ENCODE measurements at regions not wholly inside any gene's neighbourhood (a gene's known extent, or its start where the extent isn't known, plus 50 kb on each side); places are given as distances from the start of the nearest gene placed in this dataset.

GRCh38 chr4:154998284-154998683, 210.2 kb upstream of the NPY2R start:
- Histone ChIP-seq H3K9me2 (replicated peaks; ENCODE audit: insufficient read depth) (no peaks in the 10 kb centered on the region), H3K79me2 (no peaks in the 10 kb centered on the region), H3K36me3 (replicated peaks; ENCODE audit: insufficient read depth, low read depth) (no peaks in the 10 kb centered on the region), H3K27me3 (no peaks in the 10 kb centered on the region), H3K4me2 (no peak overlapping the region), H3K4me3 (no peak overlapping the region), H3K27ac (peak overlapping the region; percentile 51), H4K20me1 (ENCODE audit: insufficient read depth, poor library complexity, severe bottlenecking) (no peaks in the 10 kb centered on the region), H2AFZ (no peak overlapping the region), H3K4me1 (ENCODE audit: insufficient read depth) (no peaks in the 10 kb centered on the region), H3K9me3 (ENCODE audit: low read depth) (no peaks in the 10 kb centered on the region)
- 83% methylated on average over 3 of the region's 3 CpGs for WGBS (ENCODE audit: low lambda C conversion rate, missing lambda C conversion rate)
- peak; percentile 16 for DNase-seq (ENCODE audit: low spot score)
- TF ChIP-seq CTCF (IDR thresholded peaks at IDR 0.05; ENCODE audit: poor library complexity), result no peak
- no peak for TF ChIP-seq EZH2phosphoT487 (IDR thresholded peaks at IDR 0.05; ENCODE audit: low read depth, severe bottlenecking, unreplicated experiment)
- TF ChIP-seq EZH2 (IDR thresholded peaks at IDR 0.05; ENCODE audit: borderline replicate concordance), result no peak

- Histone ChIP-seq H3K79me2 (no peaks in the 10 kb centered on the region), H3K9me2 (replicated peaks; ENCODE audit: insufficient read depth) (no peaks in the 10 kb centered on the region), H3K27me3 (no peaks in the 10 kb centered on the region), H4K20me1 (ENCODE audit: insufficient read depth, poor library complexity, severe bottlenecking) (no peaks in the 10 kb centered on the region), H3K36me3 (replicated peaks; ENCODE audit: insufficient read depth, low read depth) (no peaks in the 10 kb centered on the region), H3K27ac (no peak overlapping the region), H3K4me1 (ENCODE audit: insufficient read depth) (no peaks in the 10 kb centered on the region), H3K4me2 (no peak overlapping the region), H3K4me3 (no peak overlapping the region), H3K9me3 (ENCODE audit: low read depth) (no peaks in the 10 kb centered on the region), H2AFZ (no peak overlapping the region)
- WGBS (ENCODE audit: low lambda C conversion rate, missing lambda C conversion rate), result 83% methylated on average over 1 of the region's 1 CpG
- TF ChIP-seq CTCF (IDR thresholded peaks at IDR 0.05; ENCODE audit: poor library complexity) (no peak), EZH2phosphoT487 (IDR thresholded peaks at IDR 0.05; ENCODE audit: low read depth, severe bottlenecking, unreplicated experiment) (no peak), EZH2 (IDR thresholded peaks at IDR 0.05; ENCODE audit: borderline replicate concordance) (no peak)
- no peak for DNase-seq (ENCODE audit: low spot score)
Observed at GRCh38 chr4:154998773-154999172, 209.7 kb upstream of the NPY2R start.

- no peaks in the 10 kb centered on the region for H3K36me3 ChIP-seq (replicated peaks; ENCODE audit: insufficient read depth, low read depth)
- no peak overlapping the region for H2AFZ ChIP-seq
- H3K4me1 ChIP-seq (ENCODE audit: insufficient read depth), result no peaks in the 10 kb centered on the region
- DNase-seq (ENCODE audit: low spot score), result no peak
- no peak overlapping the region for H3K4me2 ChIP-seq
- no peak overlapping the region for H3K27ac ChIP-seq
- H4K20me1 ChIP-seq (ENCODE audit: insufficient read depth, poor library complexity, severe bottlenecking), result no peaks in the 10 kb centered on the region
- no peaks in the 10 kb centered on the region for H3K9me3 ChIP-seq (ENCODE audit: low read depth)
- H3K27me3 ChIP-seq, result no peaks in the 10 kb centered on the region
- TF ChIP-seq EZH2 (IDR thresholded peaks at IDR 0.05; ENCODE audit: borderline replicate concordance), result no peak
- TF ChIP-seq CTCF (IDR thresholded peaks at IDR 0.05; ENCODE audit: poor library complexity), result no peak
- TF ChIP-seq EZH2phosphoT487 (IDR thresholded peaks at IDR 0.05; ENCODE audit: low read depth, severe bottlenecking, unreplicated experiment), result no peak
- WGBS (ENCODE audit: low lambda C conversion rate, missing lambda C conversion rate), result 96% methylated on average over 3 of the region's 3 CpGs
- H3K9me2 ChIP-seq (replicated peaks; ENCODE audit: insufficient read depth), result no peaks in the 10 kb centered on the region
- no peak overlapping the region for H3K4me3 ChIP-seq
- no peaks in the 10 kb centered on the region for H3K79me2 ChIP-seq
Observed at GRCh38 chr4:154999950-155000578, 208.4 kb upstream of the NPY2R start.

Data from hepatocyte (in vitro differentiated cells).